Rectal smooth muscle tissue (tissue), 1 donor: ENCODE measurements at regions not wholly inside any gene's neighbourhood (a gene's known extent, or its start where the extent isn't known, plus 50 kb on each side); places are given as distances from the start of the nearest gene placed in this dataset.

ENCODE experiments used
- H3K27ac ChIP-seq: one replicate; pipeline ENCODE4 v1.7.0; 2013; ENCODE audit warnings: low read depth, low read length, inconsistent platforms
- H3K27me3 ChIP-seq: one replicate; pipeline ENCODE4 v1.7.0; 2013; ENCODE audit warnings: low read length; ENCODE audit not compliant: control insufficient read depth, insufficient read depth
- H3K36me3 ChIP-seq: one replicate; pipeline ENCODE4 v1.7.0; 2013; ENCODE audit warnings: low read length; ENCODE audit not compliant: control insufficient read depth, insufficient read depth
- H3K4me1 ChIP-seq: one replicate; pipeline ENCODE4 v1.7.0; 2013; ENCODE audit warnings: low read length; ENCODE audit not compliant: control insufficient read depth, insufficient read depth
- H3K4me3 ChIP-seq: one replicate; pipeline ENCODE4 v1.7.0; 2013; ENCODE audit warnings: low read length
- H3K9ac ChIP-seq: one replicate; pipeline ENCODE4 v1.7.0; 2013; ENCODE audit warnings: low read length

DNA sequence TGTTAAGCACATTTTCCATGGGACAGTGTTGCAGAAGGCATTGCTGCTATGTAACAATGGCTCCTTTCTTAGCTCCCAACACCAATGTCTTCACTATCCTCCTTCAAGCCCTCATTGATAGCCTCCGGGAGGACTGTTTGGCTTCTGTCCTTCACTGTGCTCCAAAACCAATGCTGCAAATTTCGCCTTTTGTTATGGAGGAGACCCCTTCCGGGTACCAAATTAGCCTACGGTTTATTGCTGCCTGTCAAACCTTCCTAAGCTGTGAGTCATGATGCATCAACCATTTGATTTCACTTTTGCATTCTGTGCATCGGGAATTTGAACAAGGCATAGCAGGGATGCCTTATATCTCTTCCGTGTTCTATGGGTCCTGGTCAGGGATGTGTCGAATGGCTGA, 432.9 kb downstream of the GATA3 start:
- no peak overlapping the region for H3K27ac ChIP-seq
- H3K36me3 ChIP-seq: no peaks in the 10 kb centered on the region
- no peak overlapping the region for H3K9ac ChIP-seq
- no peak overlapping the region for H3K4me3 ChIP-seq
- H3K27me3 ChIP-seq: no peaks in the 10 kb centered on the region
- H3K4me1 ChIP-seq: no peaks in the 10 kb centered on the region

DNA sequence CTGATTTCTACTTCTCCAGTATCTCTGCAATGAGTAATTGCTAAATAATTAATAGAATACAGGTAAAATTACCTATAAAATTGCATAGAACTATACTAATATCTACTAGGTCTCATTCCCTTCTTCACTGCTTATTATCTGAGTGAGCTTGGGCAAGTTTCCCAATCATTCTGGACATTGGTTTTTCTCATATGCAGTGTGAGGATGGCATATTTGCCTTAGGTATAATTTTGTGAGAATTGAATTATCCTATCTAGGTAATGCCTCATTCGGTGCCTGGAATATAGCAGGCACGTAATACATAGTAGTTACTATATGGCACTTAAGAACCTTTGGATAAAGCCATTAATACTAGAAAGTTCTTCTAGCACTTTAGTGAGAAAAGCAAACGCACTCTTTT, 434.7 kb downstream of the GATA3 start:
- H3K4me1 ChIP-seq: no peaks in the 10 kb centered on the region
- H3K27ac ChIP-seq: no peak overlapping the region
- H3K36me3 ChIP-seq: no peaks in the 10 kb centered on the region
- H3K9ac ChIP-seq: no peak overlapping the region
- no peak overlapping the region for H3K4me3 ChIP-seq
- H3K27me3 ChIP-seq: no peaks in the 10 kb centered on the region

DNA sequence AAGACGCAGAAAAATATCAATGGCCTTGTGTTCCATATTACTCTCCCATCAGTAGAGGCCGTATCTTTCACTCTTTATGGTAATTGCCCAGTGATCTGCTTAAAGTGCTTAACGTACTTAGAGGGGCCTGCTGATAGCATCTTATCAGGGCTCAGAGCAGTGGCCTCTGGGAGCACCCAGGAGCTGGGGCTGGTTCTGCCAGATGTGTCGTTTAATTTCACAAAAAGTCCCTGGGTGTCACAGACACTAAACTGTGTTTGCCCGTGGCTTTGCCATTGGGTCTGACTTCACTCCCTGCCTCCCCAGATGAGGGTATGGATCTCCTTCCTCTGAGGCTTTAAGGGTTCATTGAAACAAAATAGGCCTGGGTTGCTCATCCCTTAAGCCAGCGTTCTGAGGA, 435.3 kb downstream of the GATA3 start:
- H3K36me3 ChIP-seq: no peaks in the 10 kb centered on the region
- no peaks in the 10 kb centered on the region for H3K4me1 ChIP-seq
- no peak overlapping the region for H3K9ac ChIP-seq
- no peaks in the 10 kb centered on the region for H3K27me3 ChIP-seq
- no peak overlapping the region for H3K27ac ChIP-seq
- no peak overlapping the region for H3K4me3 ChIP-seq

DNA sequence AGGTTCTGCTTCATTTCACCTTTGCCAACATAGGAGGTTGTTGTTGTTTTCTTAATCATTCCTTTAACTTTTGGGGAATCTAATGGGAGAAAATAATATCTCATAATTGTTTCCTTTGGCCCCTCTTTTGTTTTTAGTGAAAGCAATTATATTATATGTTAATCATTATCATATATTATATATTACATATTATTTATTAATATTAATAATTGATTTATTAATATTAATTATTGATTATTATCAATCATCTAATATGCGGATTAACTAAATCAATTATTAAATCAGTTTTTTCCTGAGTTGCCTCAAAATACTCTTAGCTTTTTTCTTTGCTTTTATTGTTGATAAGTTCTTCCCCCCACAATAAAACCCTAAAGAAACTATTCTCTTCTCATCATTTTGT, 443.8 kb downstream of the GATA3 start:
- Histone ChIP-seq H3K27ac (no peak overlapping the region), H3K4me1 (no peaks in the 10 kb centered on the region), H3K4me3 (no peak overlapping the region), H3K36me3 (no peaks in the 10 kb centered on the region), H3K9ac (no peak overlapping the region), H3K27me3 (no peaks in the 10 kb centered on the region)

DNA sequence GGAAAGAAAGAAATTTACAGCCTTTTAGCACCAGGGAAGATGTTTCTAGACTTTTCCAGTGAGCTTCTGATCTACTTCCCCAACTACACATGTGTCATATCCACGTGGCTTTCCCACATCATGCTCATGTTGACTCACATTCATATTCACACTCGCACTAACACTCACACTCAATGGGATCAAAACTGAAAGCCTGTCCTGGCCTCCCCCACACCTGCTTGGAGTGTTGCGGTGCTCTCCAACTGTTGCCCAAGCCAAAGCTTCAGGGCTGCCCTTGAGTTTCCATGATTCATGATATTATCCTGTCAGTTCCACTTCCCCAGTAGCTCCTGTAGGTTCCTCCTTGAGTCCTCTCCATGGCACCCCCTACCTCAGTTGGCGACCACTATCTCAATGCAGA, 444.4 kb downstream of the GATA3 start:
- Histone ChIP-seq H3K9ac (no peak overlapping the region), H3K36me3 (no peaks in the 10 kb centered on the region), H3K27ac (no peak overlapping the region), H3K27me3 (no peaks in the 10 kb centered on the region), H3K4me1 (no peaks in the 10 kb centered on the region), H3K4me3 (no peak overlapping the region)

DNA sequence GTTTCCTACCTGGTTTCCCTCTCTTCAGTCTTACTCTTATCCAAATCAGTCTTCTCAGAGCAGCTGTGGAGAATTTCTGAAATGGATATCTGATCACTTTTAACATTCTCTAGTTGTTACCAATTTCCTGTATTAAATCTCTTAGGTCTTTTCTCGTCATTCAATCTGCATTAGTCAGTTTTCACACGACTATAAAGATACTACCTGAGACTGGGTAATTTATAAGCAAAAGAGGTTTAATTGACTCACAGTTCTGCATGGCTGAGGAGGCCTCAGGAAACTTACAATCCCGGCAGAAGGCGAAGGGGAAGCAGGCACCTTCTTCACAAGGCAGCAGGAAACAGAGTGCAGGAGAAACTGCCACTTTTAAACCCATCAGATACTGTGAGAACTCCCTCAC, 444.8 kb downstream of the GATA3 start:
- Histone ChIP-seq H3K4me1 (no peaks in the 10 kb centered on the region), H3K27me3 (no peaks in the 10 kb centered on the region), H3K27ac (no peak overlapping the region), H3K9ac (no peak overlapping the region), H3K4me3 (no peak overlapping the region), H3K36me3 (no peaks in the 10 kb centered on the region)

DNA sequence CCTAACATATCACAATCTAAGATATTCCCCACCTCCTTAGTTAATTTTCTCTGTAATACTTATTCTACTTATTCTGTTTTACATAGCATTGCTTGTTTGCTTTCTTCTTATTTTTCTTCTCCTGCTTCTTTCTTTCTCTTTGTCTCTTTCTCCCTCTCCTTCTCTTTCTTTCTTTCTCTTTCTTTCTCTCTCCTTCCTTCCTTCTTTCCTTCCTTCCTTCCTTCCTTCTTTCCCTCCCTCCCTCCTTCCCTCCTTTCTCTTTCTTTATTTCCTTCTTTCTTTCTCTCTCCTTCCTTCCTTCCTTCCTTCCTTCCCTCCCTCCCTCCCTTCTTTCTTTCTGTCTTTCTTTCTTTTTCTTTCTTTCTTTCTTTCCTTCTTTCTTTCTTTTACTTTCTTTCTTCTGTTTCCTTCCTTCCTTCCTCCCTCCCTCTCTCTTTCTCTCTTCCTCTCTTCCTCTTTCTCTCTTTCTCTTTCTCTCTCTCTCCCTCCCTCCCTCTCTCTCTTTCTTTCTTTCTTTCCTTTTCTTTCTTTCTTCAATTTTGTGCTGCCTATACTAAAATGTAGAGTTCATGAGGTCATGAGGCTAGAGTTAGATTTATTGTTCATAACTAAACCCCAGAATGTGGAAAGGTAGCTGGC, 445.4 kb downstream of the GATA3 start:
- Histone ChIP-seq H3K36me3 (no peaks in the 10 kb centered on the region), H3K4me1 (no peaks in the 10 kb centered on the region), H3K4me3 (no peak overlapping the region), H3K9ac (no peak overlapping the region), H3K27me3 (no peaks in the 10 kb centered on the region), H3K27ac (no peak overlapping the region)

DNA sequence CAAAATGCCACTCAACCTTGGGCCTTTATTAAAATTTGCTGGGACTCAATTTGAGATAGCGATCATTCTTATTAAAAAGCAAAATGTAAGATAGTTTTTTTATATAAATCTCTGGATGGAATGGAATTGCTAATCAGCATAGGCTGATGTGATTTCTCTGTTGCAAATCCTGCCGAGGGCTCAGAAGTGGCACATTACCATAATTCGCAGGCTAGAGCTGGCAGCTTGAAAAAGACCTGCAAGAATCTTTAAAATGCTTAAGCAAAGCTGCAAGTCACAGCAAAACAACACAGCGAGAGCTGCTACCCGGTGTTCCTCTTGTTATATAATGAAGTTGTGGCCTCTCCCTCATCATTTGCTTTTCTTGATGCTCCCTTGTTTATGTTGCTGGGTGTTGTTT, 448.1 kb downstream of the GATA3 start:
- Histone ChIP-seq H3K4me3 (no peak overlapping the region), H3K27me3 (no peaks in the 10 kb centered on the region), H3K9ac (no peak overlapping the region), H3K4me1 (no peaks in the 10 kb centered on the region), H3K27ac (no peak overlapping the region), H3K36me3 (no peaks in the 10 kb centered on the region)

DNA sequence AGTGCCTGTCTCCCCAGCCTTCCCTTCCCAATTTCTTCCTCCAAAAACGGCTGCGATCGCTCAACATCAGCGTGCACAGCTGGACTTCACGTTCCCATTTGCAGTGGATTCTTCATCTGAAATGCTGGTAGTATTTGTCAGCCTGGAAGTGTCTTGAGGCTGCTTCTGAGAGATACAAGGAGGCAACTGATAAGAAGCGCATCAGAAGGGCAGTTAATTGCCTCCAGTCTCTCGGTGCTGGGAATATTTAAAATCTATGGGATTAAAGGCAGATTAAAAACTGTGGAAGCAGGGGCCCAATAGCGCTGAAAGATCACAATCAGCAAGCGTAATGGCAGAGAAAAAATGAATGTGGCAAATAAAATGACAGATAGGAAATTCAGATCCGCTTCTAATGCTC, 450.0 kb downstream of the GATA3 start:
- Histone ChIP-seq H3K4me3 (no peak overlapping the region), H3K4me1 (no peaks in the 10 kb centered on the region), H3K27ac (no peak overlapping the region), H3K9ac (no peak overlapping the region), H3K27me3 (no peaks in the 10 kb centered on the region), H3K36me3 (no peaks in the 10 kb centered on the region)

DNA sequence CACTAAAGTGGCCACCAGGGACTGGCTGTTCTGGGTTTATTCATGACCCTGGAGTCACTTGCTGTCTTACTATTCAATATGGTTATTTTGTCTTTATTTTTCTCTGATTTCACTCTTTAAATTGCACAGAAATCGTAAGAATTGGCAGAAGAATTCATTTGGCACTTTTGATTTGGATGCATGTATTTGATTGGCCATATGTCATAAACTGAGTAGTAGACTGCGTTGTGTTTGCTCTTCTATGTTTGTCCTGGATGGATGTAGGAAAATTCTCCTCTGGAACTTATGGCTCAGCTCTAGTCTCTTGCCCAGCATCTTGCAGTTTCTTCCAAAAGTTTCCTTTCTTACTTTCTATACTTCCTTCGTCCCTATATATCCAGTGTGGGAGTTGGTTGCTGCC, 452.7 kb downstream of the GATA3 start:
- H3K4me1 ChIP-seq: no peaks in the 10 kb centered on the region
- no peaks in the 10 kb centered on the region for H3K27me3 ChIP-seq
- H3K4me3 ChIP-seq: no peak overlapping the region
- no peak overlapping the region for H3K9ac ChIP-seq
- no peaks in the 10 kb centered on the region for H3K36me3 ChIP-seq
- H3K27ac ChIP-seq: no peak overlapping the region

DNA sequence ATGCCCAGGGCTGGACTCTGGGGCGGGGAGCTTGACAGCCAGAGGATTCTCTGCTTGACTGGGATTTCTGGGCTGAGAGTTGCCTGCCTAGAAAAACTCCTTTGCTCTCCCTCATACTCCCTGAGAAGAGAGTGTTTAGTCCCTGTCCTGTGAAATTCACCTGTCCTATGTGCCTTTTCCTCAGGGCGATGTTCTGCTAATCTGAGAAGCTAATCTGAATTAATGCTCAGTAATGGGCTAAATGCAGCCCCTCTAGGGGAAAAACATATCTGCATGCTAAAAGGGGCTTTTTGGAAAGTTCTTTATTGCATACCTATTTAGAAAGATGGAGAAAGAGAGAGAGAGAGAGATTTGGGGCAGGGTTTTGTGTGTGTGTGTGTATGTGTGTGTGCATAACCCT, 454.4 kb downstream of the GATA3 start:
- H3K9ac ChIP-seq: no peak overlapping the region
- H3K27me3 ChIP-seq: no peaks in the 10 kb centered on the region
- H3K27ac ChIP-seq: no peak overlapping the region
- no peaks in the 10 kb centered on the region for H3K4me1 ChIP-seq
- no peaks in the 10 kb centered on the region for H3K36me3 ChIP-seq
- H3K4me3 ChIP-seq: no peak overlapping the region

DNA sequence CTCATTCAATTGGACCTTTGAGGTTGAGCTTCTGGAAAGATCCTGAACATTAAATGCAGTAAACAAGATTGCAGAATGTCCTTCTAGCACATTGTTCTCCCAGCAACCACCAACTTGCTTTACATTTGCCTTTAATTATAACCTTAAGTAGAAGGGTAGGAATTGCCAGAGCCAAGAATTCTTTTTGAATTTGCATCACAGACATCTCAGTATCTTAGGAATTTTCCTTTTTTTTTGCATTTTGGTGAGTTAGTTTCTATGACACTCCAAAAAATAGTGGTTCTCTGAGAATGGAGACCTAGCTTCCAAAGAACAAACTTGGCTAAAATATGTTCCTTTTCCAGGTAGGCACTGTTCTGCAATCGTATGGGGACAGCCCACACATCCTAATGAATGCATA, 456.0 kb downstream of the GATA3 start:
- Histone ChIP-seq H3K27ac (no peak overlapping the region), H3K27me3 (no peaks in the 10 kb centered on the region), H3K4me3 (no peak overlapping the region), H3K4me1 (no peaks in the 10 kb centered on the region), H3K36me3 (no peaks in the 10 kb centered on the region), H3K9ac (no peak overlapping the region)

DNA sequence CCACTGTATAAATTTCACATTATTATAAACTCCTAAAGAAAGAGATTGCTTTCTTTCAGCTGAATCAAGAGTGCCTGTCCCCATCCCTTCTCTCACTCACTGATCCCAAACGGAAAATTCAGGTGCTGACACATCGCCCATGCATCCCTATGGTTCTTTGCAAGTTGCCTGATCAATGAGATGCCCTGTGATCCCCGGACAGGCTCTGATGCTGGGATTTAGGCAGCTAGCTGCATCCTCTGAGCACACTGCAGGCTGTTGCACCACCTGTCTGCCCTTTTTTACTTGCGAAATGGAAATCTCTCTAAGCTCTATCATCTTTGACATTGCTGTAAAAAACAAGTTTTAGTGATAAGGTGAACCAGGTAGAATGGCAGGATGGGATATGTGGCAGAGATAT, 456.5 kb downstream of the GATA3 start:
- H3K27ac ChIP-seq: no peak overlapping the region
- no peaks in the 10 kb centered on the region for H3K27me3 ChIP-seq
- no peaks in the 10 kb centered on the region for H3K36me3 ChIP-seq
- no peaks in the 10 kb centered on the region for H3K4me1 ChIP-seq
- H3K4me3 ChIP-seq: no peak overlapping the region
- H3K9ac ChIP-seq: no peak overlapping the region
